ENCODE measurements at regions not wholly inside any gene's neighbourhood (a gene's known extent, or its start where the extent isn't known, plus 50 kb on each side); places are given as distances from the start of the nearest gene placed in this dataset.

DNA sequence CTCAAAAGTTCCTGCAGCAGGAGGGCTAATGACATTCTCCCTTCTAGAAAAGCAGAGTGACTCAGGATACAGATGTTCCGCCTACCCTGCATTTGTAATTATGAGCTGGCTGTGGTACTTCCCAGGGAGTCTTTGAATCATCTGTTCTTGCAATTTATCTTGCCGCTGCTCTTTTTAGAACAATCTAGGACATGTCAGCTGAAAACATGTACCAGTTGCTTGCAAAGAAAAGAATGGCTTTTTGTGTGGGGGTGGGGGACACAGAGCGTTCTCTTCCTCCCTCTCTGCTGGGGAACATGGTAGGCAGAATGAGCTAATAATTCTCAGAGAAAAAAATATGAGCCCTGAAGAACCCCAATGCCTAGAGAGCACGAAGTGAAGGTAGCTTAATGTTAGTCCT lies 51.7 kb upstream of the TUT7 start:
- DNase-seq (ENCODE audit: low read depth in 1 of 2, low spot score in 2 of 2), result peak; percentile 54 to 61
- H3K27ac ChIP-seq, result peak overlapping the region; percentile 36; the same call in 1 of the 2 replicates
- H3K27me3 ChIP-seq (replicated peaks), result no peaks in the 10 kb centered on the region
- H3K4me1 ChIP-seq (replicated peaks), result peaks cover 26% of the 10 kb centered on the region
- H3K9me3 ChIP-seq (replicated peaks), result no peaks in the 10 kb centered on the region
- no peaks in the 10 kb centered on the region for H3K36me3 ChIP-seq
- H3K4me3 ChIP-seq, result no peak overlapping the region

DNA sequence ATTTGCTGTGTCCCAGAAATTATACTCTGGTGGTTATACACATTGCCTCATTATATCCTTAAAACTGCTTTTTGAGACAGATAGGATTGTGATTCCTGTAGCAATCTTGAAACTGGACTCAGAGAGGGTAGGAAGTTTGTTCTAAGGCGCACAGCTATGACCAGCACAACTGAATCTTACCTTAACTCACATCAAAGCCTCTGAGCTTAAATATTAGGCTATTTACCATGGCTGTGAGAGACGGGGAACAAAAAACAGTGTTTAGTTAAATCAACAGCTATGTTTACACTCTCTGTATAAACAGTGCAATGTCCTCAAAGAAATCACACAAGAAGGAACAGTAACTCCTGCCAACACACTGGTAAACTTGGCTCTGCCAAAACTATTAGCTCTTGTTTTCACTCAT lies 50.9 kb upstream of the TUT7 start:
- H3K4me3 ChIP-seq, result no peak overlapping the region

More for the DNA sequence above, 50.9 kb upstream of the TUT7 start:
- Histone ChIP-seq H3K36me3 (no peaks in the 10 kb centered on the region), H3K9me3 (replicated peaks) (no peaks in the 10 kb centered on the region), H3K27ac (no peak overlapping the region), H3K4me1 (replicated peaks) (peaks cover 26% of the 10 kb centered on the region), H3K27me3 (replicated peaks) (no peaks in the 10 kb centered on the region)
- peak in 1 of 2 experiments; percentile 13 for DNase-seq (ENCODE audit: low read depth in 1 of 2, low spot score in 2 of 2)
